Lung microvascular endothelial cell (primary cell): ENCODE measurements at regions not wholly inside any gene's neighbourhood (a gene's known extent, or its start where the extent isn't known, plus 50 kb on each side); places are given as distances from the start of the nearest gene placed in this dataset.

Experiments
- DNase-seq, 2 donors: peaks; one replicate each; pipeline versions ENCODE4 v3.0.0 to v3.0.0-alpha.2; 2010; ENCODE audit warnings: low read depth in 2 of 2

- no peak for DNase-seq
Measured at GRCh38 chr7:22588351-22588750, 88.4 kb upstream of the STEAP1B start.

- peak; percentile 70 to 88 for DNase-seq
Measured at GRCh38 chr7:22587322-22587721, 87.3 kb upstream of the STEAP1B start.

- DNase-seq = peak; percentile 46 to 64
Measured at GRCh38 chr7:22586786-22587140, 86.8 kb upstream of the STEAP1B start.

- peak in 1 of 2 donors; percentile 65 for DNase-seq
Measured at GRCh38 chr7:22586101-22586785, 86.3 kb upstream of the STEAP1B start.

- DNase-seq = no peak
Measured at GRCh38 chr7:22584179-22584578, 84.2 kb upstream of the STEAP1B start.

- peak in 1 of 2 donors; percentile 92 for DNase-seq
Measured at GRCh38 chr7:22582863-22583622, 83.1 kb upstream of the STEAP1B start.

GRCh38 chr7:22581099-22581498 is 81.1 kb upstream of the STEAP1B start:
- no peak for DNase-seq

- no peak for DNase-seq
Measured at GRCh38 chr7:22579961-22580360, 80.0 kb upstream of the STEAP1B start.

- peak; percentile 55 to 92 for DNase-seq
Measured at GRCh38 chr7:22578007-22578733, 78.2 kb upstream of the STEAP1B start.

GRCh38 chr7:22577470-22578001 is 77.5 kb upstream of the STEAP1B start:
- DNase-seq = peak; percentile 79 to 93

GRCh38 chr7:22576612-22577469 is 76.9 kb upstream of the STEAP1B start:
- peak in 1 of 2 donors; percentile 13 for DNase-seq

GRCh38 chr7:22574754-22575520 is 74.9 kb upstream of the STEAP1B start:
- no peak for DNase-seq

GRCh38 chr7:22572937-22573336 is 72.9 kb upstream of the STEAP1B start:
- no peak for DNase-seq

GRCh38 chr7:22572292-22572691 is 72.3 kb upstream of the STEAP1B start:
- no peak for DNase-seq

- no peak for DNase-seq
Measured at GRCh38 chr7:22571766-22572165, 71.8 kb upstream of the STEAP1B start.

- peak in 1 of 2 donors; percentile 71 for DNase-seq
Measured at GRCh38 chr7:22569586-22570321, 69.8 kb upstream of the STEAP1B start.

- no peak for DNase-seq
Measured at GRCh38 chr7:22566592-22566991, 66.6 kb upstream of the STEAP1B start.

GRCh38 chr7:22566176-22566575 is 66.2 kb upstream of the STEAP1B start:
- DNase-seq = no peak

- peak in 1 of 2 donors; percentile 82 for DNase-seq
Measured at GRCh38 chr7:22565315-22565811, 65.4 kb upstream of the STEAP1B start.
